GM23248 (cell line): ENCODE measurements at regions not wholly inside any gene's neighbourhood (a gene's known extent, or its start where the extent isn't known, plus 50 kb on each side); places are given as distances from the start of the nearest gene placed in this dataset.
"Not testable (repeated sequence)": the region's sequence is repeated elsewhere in the genome, so short reads cannot be mapped to it uniquely, and the experiment has no call there.

Experiments
- DNase-seq: peaks from one replicate; pipeline ENCODE4 v3.0.0-alpha.2; 2015
- H2AFZ ChIP-seq: fragments of 200-600 bp; sonication (generic); 2 replicates; pipeline ENCODE4 v1.6.1; 2016; ENCODE audit warnings: antibody characterized with exemption
- H3F3A ChIP-seq: fragments of 200-600 bp; sonication (generic); 2 replicates; pipeline ENCODE4 v1.6.1; 2016; ENCODE audit warnings: mild to moderate bottlenecking, antibody characterized with exemption, mixed run types; ENCODE audit not compliant: insufficient read depth
- H3K27ac ChIP-seq: fragments of 200-600 bp; sonication (generic); 2 replicates; pipeline ENCODE4 v1.5.1; 2016; ENCODE audit warnings: mild to moderate bottlenecking
- H3K27me3 ChIP-seq: fragments of 200-600 bp; sonication (generic); replicated peaks from 2 replicates; pipeline ENCODE4 v1.6.1; 2016; ENCODE audit warnings: mild to moderate bottlenecking; ENCODE audit not compliant: insufficient read depth
- H3K36me3 ChIP-seq: fragments of 200-600 bp; sonication (generic); 2 replicates; pipeline ENCODE4 v1.6.1; 2016; ENCODE audit warnings: low read depth, mild to moderate bottlenecking
- H3K4me1 ChIP-seq: fragments of 200-600 bp; sonication (generic); 2 replicates; pipeline ENCODE4 v1.6.1; 2016; ENCODE audit warnings: mild to moderate bottlenecking; ENCODE audit not compliant: insufficient read depth
- H3K4me2 ChIP-seq: fragments of 200-600 bp; sonication (generic); one replicate; pipeline ENCODE4 v1.6.1; 2016; ENCODE audit warnings: mild to moderate bottlenecking; ENCODE audit not compliant: unreplicated experiment
- H3K4me3 ChIP-seq: fragments of 200-600 bp; sonication (generic); 2 replicates; pipeline ENCODE4 v1.5.1; 2016; ENCODE audit warnings: mild to moderate bottlenecking
- H3K79me2 ChIP-seq: fragments of 200-600 bp; sonication (generic); 2 replicates; pipeline ENCODE4 v1.6.1; 2016; ENCODE audit warnings: mild to moderate bottlenecking; ENCODE audit not compliant: insufficient read depth
- H3K9ac ChIP-seq: fragments of 200-600 bp; sonication (generic); 2 replicates; pipeline ENCODE4 v1.6.1; 2016; ENCODE audit warnings: mild to moderate bottlenecking
- H3K9me2 ChIP-seq: fragments of 200-600 bp; sonication (generic); 2 replicates; pipeline ENCODE4 v1.6.1; 2016; ENCODE audit warnings: mixed run types, mild to moderate bottlenecking, moderate library complexity; ENCODE audit not compliant: insufficient read depth
- H3K9me3 ChIP-seq: fragments of 200-600 bp; sonication (generic); one replicate; pipeline ENCODE4 v1.6.1; 2017; ENCODE audit warnings: low read depth
- H4K20me1 ChIP-seq: fragments of 200-600 bp; sonication (generic); 2 replicates; pipeline ENCODE4 v1.6.0; 2016; ENCODE audit not compliant: insufficient read depth
- EZH2 ChIP-seq: fragments of 200-600 bp; sonication (generic); IDR thresholded peaks from 2 replicates; pipeline ENCODE4 v1.6.1; 2018; ENCODE audit warnings: antibody characterized with exemption, mild to moderate bottlenecking; ENCODE audit not compliant: insufficient read depth, poor library complexity, severe bottlenecking
- EZH2phosphoT487 ChIP-seq: fragments of 200-600 bp; sonication (generic); IDR thresholded peaks from 2 replicates; pipeline ENCODE4 v1.6.1; 2018; ENCODE audit warnings: antibody characterized with exemption, moderate library complexity, mild to moderate bottlenecking, low read depth; ENCODE audit not compliant: insufficient read depth
- WGBS, 2 experiments: methylation state at CpG; one replicate each; pipeline ENCODE4 v1.1.6; 2015 to 2017; ENCODE audit warnings: low lambda C conversion rate in 2 of 2, low coverage in 1 of 2; ENCODE audit errors: missing lambda C conversion rate in 2 of 2; 5-methylcytosine and 5-hydroxymethylcytosine counted together
- in situ Hi-C: fragments of 300-500 bp; cut with MboI; formaldehyde crosslinking; loops from 2 replicates; pipeline ENCODE4 v1.15.0; 2020

DNA sequence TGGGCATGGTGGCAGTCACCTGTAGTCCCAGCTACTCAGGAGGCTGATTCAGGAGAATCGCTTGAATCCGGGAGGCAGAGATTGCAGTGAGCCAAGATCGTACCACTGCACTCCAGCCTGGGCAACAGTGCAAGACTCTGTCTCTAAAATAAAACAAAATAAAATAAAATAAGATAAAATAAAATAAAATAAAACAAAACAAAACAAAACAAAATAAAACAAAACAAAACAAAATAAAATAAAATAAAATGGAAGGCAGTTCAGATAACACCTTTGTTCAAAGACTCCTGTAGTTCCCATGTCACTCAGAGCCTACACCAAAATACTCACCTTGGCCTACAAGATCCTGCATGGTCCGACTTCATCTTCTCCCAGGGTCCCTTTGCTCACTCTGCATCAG, 61.3 kb downstream of the SYF2 start:
- H3K27me3 ChIP-seq, H4K20me1 ChIP-seq, H2AFZ ChIP-seq, H3K4me3 ChIP-seq, H3K9me3 ChIP-seq, in situ Hi-C loops, DNase-seq, H3K9ac ChIP-seq, H3K79me2 ChIP-seq, H3K36me3 ChIP-seq, H3K4me1 ChIP-seq, H3F3A ChIP-seq, H3K4me2 ChIP-seq, H3K9me2 ChIP-seq, H3K27ac ChIP-seq: not testable (repeated sequence)
- WGBS, 2 experiments, result 79 to 89% methylated on average over 4 of the region's 4 CpGs

DNA sequence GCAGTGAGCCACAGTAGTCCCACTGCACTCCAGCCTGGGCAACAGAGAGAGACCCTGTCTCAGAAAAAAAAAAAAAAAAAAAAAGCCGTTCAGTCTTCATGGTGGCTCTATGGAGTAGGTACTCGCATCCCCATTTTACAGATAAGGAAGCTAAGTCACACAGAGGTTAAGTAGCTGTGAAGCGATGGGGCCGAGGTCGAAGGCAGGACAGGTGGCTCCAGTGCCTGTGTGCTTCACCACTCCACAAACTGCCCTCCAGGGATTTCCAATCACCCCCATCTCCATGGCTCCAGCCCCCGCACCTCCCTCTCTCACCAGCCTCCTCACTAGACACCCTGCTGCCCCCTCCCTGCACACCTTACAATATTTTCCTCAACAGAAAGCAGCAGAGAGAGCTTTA, 61.9 kb downstream of the SYF2 start:
- Histone ChIP-seq H3K4me3 (no peak overlapping the region), H3K79me2 (no peaks in the 10 kb centered on the region), H3K27me3 (no peaks in the 10 kb centered on the region; the same call in 1 of the 2 replicates), H3K9me3 (no peaks in the 10 kb centered on the region), H3K9me2 (no peaks in the 10 kb centered on the region), H4K20me1 (no peaks in the 10 kb centered on the region), H2AFZ (no peak overlapping the region), H3F3A (no peaks in the 10 kb centered on the region), H3K36me3 (no peaks in the 10 kb centered on the region), H3K9ac (no peak overlapping the region), H3K4me1 (no peaks in the 10 kb centered on the region), H3K4me2 (no peak overlapping the region), H3K27ac (no peak overlapping the region)
- in situ Hi-C loops, result no loop called here
- no peak for DNase-seq
- 83 to 84% methylated on average over 6 of the region's 6 CpGs for WGBS, 2 experiments
- TF ChIP-seq EZH2phosphoT487 (no peak), EZH2 (no peak)

DNA sequence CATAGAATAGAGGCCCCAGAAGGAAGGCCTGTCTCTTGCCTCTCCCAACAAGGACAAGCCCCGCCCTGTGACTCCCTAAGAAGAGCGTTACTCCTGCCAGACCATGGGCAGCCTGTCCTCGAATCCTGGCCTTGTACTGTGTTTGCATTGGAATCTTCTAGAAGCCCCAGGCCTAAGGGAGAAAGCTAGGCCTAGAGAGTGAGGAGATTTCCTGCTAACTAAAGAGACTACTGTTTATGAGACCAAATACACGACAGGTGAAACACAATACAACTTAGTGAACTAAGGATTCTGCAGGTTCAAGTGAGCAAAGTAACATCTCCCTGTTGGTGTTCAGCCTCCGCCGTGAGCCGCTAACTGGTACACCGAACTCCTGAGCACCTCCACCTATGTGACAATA, 62.7 kb downstream of the SYF2 start:
- Histone ChIP-seq H3K36me3 (no peaks in the 10 kb centered on the region), H3F3A (no peaks in the 10 kb centered on the region), H3K9me2 (no peaks in the 10 kb centered on the region), H3K27me3 (no peaks in the 10 kb centered on the region; the same call in 1 of the 2 replicates), H3K9ac (no peak overlapping the region), H3K4me1 (no peaks in the 10 kb centered on the region), H4K20me1 (no peaks in the 10 kb centered on the region), H3K4me3 (no peak overlapping the region), H2AFZ (no peak overlapping the region), H3K9me3 (no peaks in the 10 kb centered on the region), H3K27ac (no peak overlapping the region), H3K79me2 (no peaks in the 10 kb centered on the region), H3K4me2 (no peak overlapping the region)
- in situ Hi-C loops, result no loop called here
- TF ChIP-seq EZH2phosphoT487, result no peak
- no peak for TF ChIP-seq EZH2
- DNase-seq, result no peak
- 72 to 77% methylated on average over 8 of the region's 8 CpGs for WGBS, 2 experiments

DNA sequence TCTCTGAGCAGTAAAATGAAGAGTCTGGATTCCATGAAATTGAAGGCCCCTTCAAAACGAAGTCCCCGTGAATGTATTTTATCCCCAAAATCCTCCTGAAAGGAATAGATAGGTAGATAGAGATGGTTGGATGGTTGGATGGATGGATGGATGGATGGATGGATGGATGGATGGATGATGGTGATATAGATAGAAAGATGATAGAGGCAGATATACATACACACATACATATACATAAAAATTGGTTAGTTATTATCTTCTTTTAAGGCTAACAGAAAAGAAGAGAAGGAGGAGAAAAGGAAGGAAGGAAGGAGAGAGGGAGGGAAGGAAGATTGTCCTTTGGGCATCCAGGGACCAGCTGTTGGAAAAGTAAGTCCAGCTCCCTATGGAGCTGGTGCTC, 63.1 kb downstream of the SYF2 start:
- H3K27me3 ChIP-seq, result no peaks in the 10 kb centered on the region; the same call in 1 of the 2 replicates
- DNase-seq, result no peak
- H3K79me2 ChIP-seq, result no peaks in the 10 kb centered on the region
- H3K4me3 ChIP-seq, result no peak overlapping the region
- no peak overlapping the region for H2AFZ ChIP-seq
- no peaks in the 10 kb centered on the region for H3K9me3 ChIP-seq
- TF ChIP-seq EZH2phosphoT487 (no peak), EZH2 (no peak)
- H3K9me2 ChIP-seq, result no peaks in the 10 kb centered on the region
- WGBS, 2 experiments, result 90 to 95% methylated on average over 2 of the region's 2 CpGs
- H3K36me3 ChIP-seq, result no peaks in the 10 kb centered on the region
- H3K4me1 ChIP-seq, result no peaks in the 10 kb centered on the region
- no peak overlapping the region for H3K27ac ChIP-seq
- no peak overlapping the region for H3K4me2 ChIP-seq
- no peaks in the 10 kb centered on the region for H3F3A ChIP-seq
- H3K9ac ChIP-seq, result no peak overlapping the region
- no peaks in the 10 kb centered on the region for H4K20me1 ChIP-seq
- in situ Hi-C loops, result no loop called here
